ENCODE measurements at regions not wholly inside any gene's neighbourhood (a gene's known extent, or its start where the extent isn't known, plus 50 kb on each side); places are given as distances from the start of the nearest gene placed in this dataset.
A peak's percentile ranks its signal among the peaks of the same experiment; 100 is the strongest.
"Not testable (repeated sequence)": the region's sequence is repeated elsewhere in the genome, so short reads cannot be mapped to it uniquely, and the experiment has no call there.

DNA sequence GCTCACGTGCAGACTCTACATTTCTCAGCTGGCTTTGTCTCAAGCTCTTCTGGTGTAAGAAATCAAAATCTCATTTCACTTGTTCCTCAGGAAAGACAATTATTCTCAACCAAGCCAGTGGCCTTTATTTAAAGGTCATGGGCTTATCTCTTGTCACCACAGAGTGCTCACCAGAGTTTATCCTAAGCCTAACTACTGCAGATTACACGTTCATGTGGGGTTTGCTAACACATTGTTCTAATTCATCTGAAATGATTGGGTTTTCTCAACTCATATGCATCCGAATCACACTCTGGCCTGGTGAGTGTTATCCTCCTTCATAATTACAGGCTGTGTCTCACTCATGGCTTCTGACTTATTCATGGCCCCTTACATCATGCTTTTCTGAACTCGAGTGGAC is 83.3 kb upstream of the TSC22D2 start:
- no peak overlapping the region for H3K9ac ChIP-seq (ENCODE audit: low read length)
- H3K4me1 ChIP-seq (ENCODE audit: low read length) = no peaks in the 10 kb centered on the region
- no peak overlapping the region for H3K27ac ChIP-seq (ENCODE audit: low read length)
- TF ChIP-seq CTCF (IDR thresholded peaks at IDR 0.05; ENCODE audit: low read length) (no peak), EZH2 (optimal IDR thresholded peaks at IDR 0.05; ENCODE audit: low read depth, low read length) (no peak), EZH2phosphoT487 (IDR thresholded peaks at IDR 0.05; ENCODE audit: low read length) (no peak)
- no peak overlapping the region for H2AFZ ChIP-seq (ENCODE audit: low read length)
- H3K9me2 ChIP-seq (replicated peaks; ENCODE audit: insufficient read depth, low read length) = no peaks in the 10 kb centered on the region
- H3K27me3 ChIP-seq (replicated peaks; ENCODE audit: insufficient read depth, low read length) = no peaks in the 10 kb centered on the region
- no peaks in the 10 kb centered on the region for H4K20me1 ChIP-seq (ENCODE audit: insufficient read depth, low read length)
- H3K9me3 ChIP-seq (replicated peaks; ENCODE audit: insufficient read depth, low read length) = no peaks in the 10 kb centered on the region
- DNase-seq = no peak
- no peaks in the 10 kb centered on the region for H3F3A ChIP-seq (ENCODE audit: insufficient read depth, low read length)
- no peaks in the 10 kb centered on the region for H3K36me3 ChIP-seq (replicated peaks; ENCODE audit: insufficient read depth, low read length)
- no peak overlapping the region for H3K4me2 ChIP-seq (ENCODE audit: low read depth, low read length)
- no peaks in the 10 kb centered on the region for H3K79me2 ChIP-seq (ENCODE audit: low read length)
- H3K4me3 ChIP-seq (ENCODE audit: low read length) = no peak overlapping the region

DNA sequence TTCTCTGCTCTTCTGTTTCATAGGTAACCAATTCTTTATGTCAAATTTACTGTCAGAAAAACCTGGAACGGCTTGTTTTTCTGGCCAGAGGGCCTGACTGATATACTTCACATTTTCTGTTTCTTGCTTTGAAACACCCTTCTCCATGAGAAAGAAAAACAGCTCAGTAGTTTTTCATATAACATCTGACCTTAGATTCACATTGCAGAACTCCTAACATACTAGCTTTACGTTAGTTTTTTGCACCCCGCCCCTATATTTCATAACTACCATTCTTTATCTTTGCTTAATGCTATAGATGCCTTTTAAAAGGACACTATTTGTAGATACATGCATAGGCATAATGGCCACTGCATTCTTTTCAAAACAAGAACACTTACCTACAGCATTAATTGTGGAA is 83.9 kb upstream of the TSC22D2 start:
- Histone ChIP-seq H3K36me3 (replicated peaks; ENCODE audit: insufficient read depth, low read length) (no peaks in the 10 kb centered on the region), H3F3A (ENCODE audit: insufficient read depth, low read length) (no peaks in the 10 kb centered on the region), H2AFZ (ENCODE audit: low read length) (no peak overlapping the region), H3K9me2 (replicated peaks; ENCODE audit: insufficient read depth, low read length) (no peaks in the 10 kb centered on the region), H3K4me2 (ENCODE audit: low read depth, low read length) (no peak overlapping the region), H3K27ac (ENCODE audit: low read length) (no peak overlapping the region), H3K4me1 (ENCODE audit: low read length) (no peaks in the 10 kb centered on the region), H3K27me3 (replicated peaks; ENCODE audit: insufficient read depth, low read length) (no peaks in the 10 kb centered on the region), H3K9me3 (replicated peaks; ENCODE audit: insufficient read depth, low read length) (no peaks in the 10 kb centered on the region), H3K79me2 (ENCODE audit: low read length) (no peaks in the 10 kb centered on the region), H4K20me1 (ENCODE audit: insufficient read depth, low read length) (no peaks in the 10 kb centered on the region), H3K4me3 (ENCODE audit: low read length) (no peak overlapping the region), H3K9ac (ENCODE audit: low read length) (no peak overlapping the region)
- DNase-seq = no peak
- TF ChIP-seq EZH2 (optimal IDR thresholded peaks at IDR 0.05; ENCODE audit: low read depth, low read length) (no peak), EZH2phosphoT487 (IDR thresholded peaks at IDR 0.05; ENCODE audit: low read length) (no peak), CTCF (IDR thresholded peaks at IDR 0.05; ENCODE audit: low read length) (no peak)

- no peak overlapping the region for H3K27ac ChIP-seq (ENCODE audit: low read length)
- H4K20me1 ChIP-seq (ENCODE audit: insufficient read depth, low read length) = no peaks in the 10 kb centered on the region
- H3K9ac ChIP-seq (ENCODE audit: low read length) = no peak overlapping the region
- no peak overlapping the region for H3K4me2 ChIP-seq (ENCODE audit: low read depth, low read length)
- H3K9me3 ChIP-seq (replicated peaks; ENCODE audit: insufficient read depth, low read length) = no peaks in the 10 kb centered on the region
- no peak overlapping the region for H3K4me3 ChIP-seq (ENCODE audit: low read length)
- no peaks in the 10 kb centered on the region for H3K9me2 ChIP-seq (replicated peaks; ENCODE audit: insufficient read depth, low read length)
- no peak overlapping the region for H2AFZ ChIP-seq (ENCODE audit: low read length)
- no peaks in the 10 kb centered on the region for H3F3A ChIP-seq (ENCODE audit: insufficient read depth, low read length)
- no peaks in the 10 kb centered on the region for H3K4me1 ChIP-seq (ENCODE audit: low read length)
- no peak for DNase-seq
- TF ChIP-seq EZH2phosphoT487 (IDR thresholded peaks at IDR 0.05; ENCODE audit: low read length) = no peak
- TF ChIP-seq CTCF (IDR thresholded peaks at IDR 0.05; ENCODE audit: low read length) = no peak
- no peak for TF ChIP-seq EZH2 (optimal IDR thresholded peaks at IDR 0.05; ENCODE audit: low read depth, low read length)
- H3K36me3 ChIP-seq (replicated peaks; ENCODE audit: insufficient read depth, low read length) = no peaks in the 10 kb centered on the region
- no peaks in the 10 kb centered on the region for H3K79me2 ChIP-seq (ENCODE audit: low read length)
- no peaks in the 10 kb centered on the region for H3K27me3 ChIP-seq (replicated peaks; ENCODE audit: insufficient read depth, low read length)
Observed at GRCh38 chr3:150323770-150324169, 84.3 kb upstream of the TSC22D2 start.

DNA sequence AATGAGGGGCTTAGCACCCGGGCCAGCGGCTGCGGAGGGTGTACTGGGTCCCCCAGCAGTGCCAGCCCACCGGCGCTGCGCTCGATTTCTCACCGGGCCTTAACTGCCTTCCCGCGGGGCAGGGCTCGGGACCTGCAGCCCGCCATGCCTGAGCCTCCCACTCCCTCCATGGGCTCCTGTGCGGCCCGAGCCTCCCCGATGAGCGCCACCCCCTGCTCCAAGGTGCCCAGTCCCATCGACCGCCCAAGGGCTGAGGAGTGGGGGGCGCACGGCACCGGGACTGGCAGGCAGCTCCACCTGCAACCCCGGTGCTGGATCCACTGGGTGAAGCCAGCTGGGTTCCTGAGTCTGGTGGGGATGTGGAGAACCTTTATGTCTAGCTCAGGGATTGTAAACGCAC is 85.0 kb upstream of the TSC22D2 start:
- not testable (repeated sequence) for H3K9me3 ChIP-seq (replicated peaks; ENCODE audit: insufficient read depth, low read length); H3K79me2 ChIP-seq (ENCODE audit: low read length); DNase-seq; H3K4me2 ChIP-seq (ENCODE audit: low read depth, low read length); H3K9me2 ChIP-seq (replicated peaks; ENCODE audit: insufficient read depth, low read length); H3K27me3 ChIP-seq (replicated peaks; ENCODE audit: insufficient read depth, low read length); H3F3A ChIP-seq (ENCODE audit: insufficient read depth, low read length); H3K36me3 ChIP-seq (replicated peaks; ENCODE audit: insufficient read depth, low read length); H3K27ac ChIP-seq (ENCODE audit: low read length); H4K20me1 ChIP-seq (ENCODE audit: insufficient read depth, low read length); H3K4me3 ChIP-seq (ENCODE audit: low read length); H3K4me1 ChIP-seq (ENCODE audit: low read length); H2AFZ ChIP-seq (ENCODE audit: low read length); H3K9ac ChIP-seq (ENCODE audit: low read length)

DNA sequence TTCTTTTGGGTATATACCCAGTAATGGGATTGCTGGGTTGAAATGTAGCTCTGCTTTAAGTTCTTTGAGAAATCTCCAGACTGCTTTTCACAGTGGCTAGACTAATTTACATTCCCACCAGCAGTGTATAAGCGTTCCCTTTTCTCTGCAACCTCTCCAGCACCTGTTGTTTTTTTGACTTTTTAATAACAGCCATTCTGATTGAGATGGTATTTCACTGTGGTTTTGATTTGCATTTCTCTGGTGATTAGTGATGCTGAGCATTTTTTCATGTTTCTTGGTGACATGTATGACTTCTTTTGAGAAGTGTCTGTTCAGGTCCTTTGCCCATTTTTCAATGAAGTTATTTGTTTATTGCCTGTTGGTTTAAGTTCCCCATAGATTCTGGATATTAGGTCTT is 87.1 kb upstream of the TSC22D2 start:
- not testable (repeated sequence) for H3K4me3 ChIP-seq (ENCODE audit: low read length); H4K20me1 ChIP-seq (ENCODE audit: insufficient read depth, low read length); H3K9me3 ChIP-seq (replicated peaks; ENCODE audit: insufficient read depth, low read length); H3K9me2 ChIP-seq (replicated peaks; ENCODE audit: insufficient read depth, low read length); H3K27me3 ChIP-seq (replicated peaks; ENCODE audit: insufficient read depth, low read length); H3K4me1 ChIP-seq (ENCODE audit: low read length); H3K79me2 ChIP-seq (ENCODE audit: low read length); H3K9ac ChIP-seq (ENCODE audit: low read length); H3K4me2 ChIP-seq (ENCODE audit: low read depth, low read length); H2AFZ ChIP-seq (ENCODE audit: low read length); H3K36me3 ChIP-seq (replicated peaks; ENCODE audit: insufficient read depth, low read length); H3K27ac ChIP-seq (ENCODE audit: low read length); H3F3A ChIP-seq (ENCODE audit: insufficient read depth, low read length)
- peak; percentile 7 for DNase-seq
